Nephron progenitor cell (in vitro differentiated cells): ENCODE measurements at regions not wholly inside any gene's neighbourhood (a gene's known extent, or its start where the extent isn't known, plus 50 kb on each side); places are given as distances from the start of the nearest gene placed in this dataset.

Experiments used
- DNase-seq: peaks from one replicate; pipeline ENCODE4 v3.0.0; 2021
- H3K27ac Mint-ChIP-seq: 2 replicates; pipeline ENCODE4 v1.8.0; 2021; ENCODE audit warnings: mild to moderate bottlenecking, moderate library complexity, mixed read lengths
- H3K27me3 Mint-ChIP-seq: 2 replicates; pipeline ENCODE4 v1.8.0; 2021; ENCODE audit warnings: mild to moderate bottlenecking, low read depth, mixed read lengths; ENCODE audit not compliant: poor library complexity
- H3K36me3 Mint-ChIP-seq: 2 replicates; pipeline ENCODE4 v1.8.0; 2021; ENCODE audit warnings: low read depth, mixed read lengths
- H3K4me1 Mint-ChIP-seq: 2 replicates; pipeline ENCODE4 v1.8.0; 2021; ENCODE audit warnings: mixed read lengths
- H3K4me3 Mint-ChIP-seq: 2 replicates; pipeline ENCODE4 v1.8.0; 2021; ENCODE audit warnings: mild to moderate bottlenecking, moderate library complexity, mixed read lengths
- H3K9me3 Mint-ChIP-seq: 2 replicates; pipeline ENCODE4 v1.8.0; 2021; ENCODE audit warnings: mild to moderate bottlenecking, moderate library complexity, mixed read lengths
- TF ChIP-seq, protein P1 (sequence below): fragments of 200-600 bp; sonication (generic); IDR thresholded peaks from 2 replicates; pipeline ENCODE4 v1.5.0; 2021; ENCODE audit warnings: antibody characterized with exemption

DNA sequence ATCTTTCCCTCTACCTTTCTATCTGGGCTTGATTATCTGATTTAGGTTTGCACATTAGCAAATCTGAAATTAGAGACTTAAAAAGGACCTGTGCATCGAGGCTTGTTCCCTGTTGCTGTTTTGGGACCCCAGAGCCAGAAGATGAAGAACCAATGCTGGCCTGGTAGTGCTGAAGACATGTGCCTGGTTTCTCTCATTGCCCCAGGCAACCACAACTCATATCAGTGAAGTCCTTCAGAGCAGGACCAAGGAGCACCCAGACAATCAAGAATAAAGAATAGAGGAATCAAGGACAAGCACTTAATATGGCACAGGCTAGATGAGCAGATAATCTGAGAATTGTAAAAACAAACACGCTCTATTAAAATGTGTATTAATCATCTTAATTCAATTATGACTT is 362.7 kb downstream of the DMRTA1 start:
- Mint-ChIP-seq H3K36me3 (no peaks in the 10 kb centered on the region), H3K27ac (no peak overlapping the region), H3K4me1 (no peaks in the 10 kb centered on the region), H3K27me3 (no peaks in the 10 kb centered on the region), H3K9me3 (no peaks in the 10 kb centered on the region), H3K4me3 (no peak overlapping the region)
- TF ChIP-seq, protein P1, sequence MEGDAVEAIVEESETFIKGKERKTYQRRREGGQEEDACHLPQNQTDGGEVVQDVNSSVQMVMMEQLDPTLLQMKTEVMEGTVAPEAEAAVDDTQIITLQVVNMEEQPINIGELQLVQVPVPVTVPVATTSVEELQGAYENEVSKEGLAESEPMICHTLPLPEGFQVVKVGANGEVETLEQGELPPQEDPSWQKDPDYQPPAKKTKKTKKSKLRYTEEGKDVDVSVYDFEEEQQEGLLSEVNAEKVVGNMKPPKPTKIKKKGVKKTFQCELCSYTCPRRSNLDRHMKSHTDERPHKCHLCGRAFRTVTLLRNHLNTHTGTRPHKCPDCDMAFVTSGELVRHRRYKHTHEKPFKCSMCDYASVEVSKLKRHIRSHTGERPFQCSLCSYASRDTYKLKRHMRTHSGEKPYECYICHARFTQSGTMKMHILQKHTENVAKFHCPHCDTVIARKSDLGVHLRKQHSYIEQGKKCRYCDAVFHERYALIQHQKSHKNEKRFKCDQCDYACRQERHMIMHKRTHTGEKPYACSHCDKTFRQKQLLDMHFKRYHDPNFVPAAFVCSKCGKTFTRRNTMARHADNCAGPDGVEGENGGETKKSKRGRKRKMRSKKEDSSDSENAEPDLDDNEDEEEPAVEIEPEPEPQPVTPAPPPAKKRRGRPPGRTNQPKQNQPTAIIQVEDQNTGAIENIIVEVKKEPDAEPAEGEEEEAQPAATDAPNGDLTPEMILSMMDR, result no peak
- DNase-seq, result no peak

DNA sequence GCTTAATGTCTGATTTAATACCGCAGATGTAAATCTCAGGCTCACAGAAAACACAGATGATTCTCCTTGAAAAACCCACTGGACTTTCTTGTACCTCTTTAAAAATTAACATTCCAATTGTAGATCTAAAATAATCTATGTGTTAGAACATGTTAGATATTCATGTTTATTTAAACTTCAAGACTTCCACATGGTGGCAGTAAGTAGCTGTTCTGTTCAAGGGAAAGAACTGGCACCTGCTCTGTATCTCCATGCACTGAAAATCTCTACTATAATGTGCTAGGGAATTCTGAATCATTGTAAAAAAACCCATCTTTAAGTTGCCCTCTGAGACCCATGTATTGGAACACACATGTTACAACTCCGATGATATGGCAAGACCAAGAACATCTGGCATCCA is 366.9 kb downstream of the DMRTA1 start:
- H3K27ac Mint-ChIP-seq, result no peak overlapping the region
- DNase-seq, result no peak
- H3K4me3 Mint-ChIP-seq, result no peak overlapping the region
- H3K4me1 Mint-ChIP-seq, result no peaks in the 10 kb centered on the region
- TF ChIP-seq, protein P1, result peak; percentile 22
- no peaks in the 10 kb centered on the region for H3K9me3 Mint-ChIP-seq
- peaks cover 3% of the 10 kb centered on the region for H3K27me3 Mint-ChIP-seq
- no peaks in the 10 kb centered on the region for H3K36me3 Mint-ChIP-seq

DNA sequence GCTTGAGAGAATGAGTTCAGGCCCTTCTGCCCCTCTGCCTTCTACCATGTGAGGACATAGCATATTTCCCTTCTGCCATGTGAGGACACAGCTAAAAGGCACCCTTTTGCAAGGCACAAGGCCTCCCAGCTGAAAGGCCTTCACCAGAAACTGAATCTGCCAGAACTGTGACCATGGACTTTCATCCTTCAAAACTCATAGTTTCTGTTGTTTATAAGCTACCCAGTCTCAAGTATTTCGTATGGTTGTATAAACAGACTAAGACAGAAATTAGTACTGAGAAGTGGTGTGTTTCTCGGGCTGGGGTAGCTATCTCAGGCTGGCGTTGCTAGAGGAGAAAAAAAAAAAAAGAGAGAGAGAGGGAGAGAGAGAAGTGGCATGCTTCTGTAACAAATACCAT is 368.6 kb downstream of the DMRTA1 start:
- DNase-seq, result no peak
- TF ChIP-seq, protein P1, result no peak
- H3K4me1 Mint-ChIP-seq, result no peaks in the 10 kb centered on the region
- H3K4me3 Mint-ChIP-seq, result no peak overlapping the region
- no peaks in the 10 kb centered on the region for H3K36me3 Mint-ChIP-seq
- no peaks in the 10 kb centered on the region for H3K9me3 Mint-ChIP-seq
- H3K27me3 Mint-ChIP-seq, result peaks cover 3% of the 10 kb centered on the region
- no peak overlapping the region for H3K27ac Mint-ChIP-seq

DNA sequence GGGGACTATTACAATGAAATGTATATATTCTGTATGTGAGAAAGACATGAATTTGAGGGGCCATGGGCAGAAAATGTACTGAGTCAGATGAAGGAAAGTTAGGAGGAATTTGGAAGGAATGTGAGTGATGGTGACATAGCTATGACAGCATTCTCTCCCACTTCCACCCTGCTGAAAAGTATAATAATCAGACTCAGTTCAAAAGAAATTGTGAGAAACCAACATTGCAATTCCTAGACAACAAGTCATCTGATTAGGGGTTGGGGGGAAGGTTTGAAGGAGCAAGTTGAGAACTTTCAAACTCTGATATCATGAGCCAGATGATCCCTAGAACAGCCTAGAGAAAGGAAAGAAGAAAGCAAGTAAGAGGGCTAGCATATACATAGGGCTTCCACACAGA is 370.6 kb downstream of the DMRTA1 start:
- DNase-seq, result no peak
- Mint-ChIP-seq H3K4me1 (no peaks in the 10 kb centered on the region), H3K36me3 (no peaks in the 10 kb centered on the region), H3K4me3 (no peak overlapping the region), H3K27me3 (peaks cover 3% of the 10 kb centered on the region), H3K9me3 (no peaks in the 10 kb centered on the region), H3K27ac (no peak overlapping the region)
- TF ChIP-seq, protein P1, result no peak

DNA sequence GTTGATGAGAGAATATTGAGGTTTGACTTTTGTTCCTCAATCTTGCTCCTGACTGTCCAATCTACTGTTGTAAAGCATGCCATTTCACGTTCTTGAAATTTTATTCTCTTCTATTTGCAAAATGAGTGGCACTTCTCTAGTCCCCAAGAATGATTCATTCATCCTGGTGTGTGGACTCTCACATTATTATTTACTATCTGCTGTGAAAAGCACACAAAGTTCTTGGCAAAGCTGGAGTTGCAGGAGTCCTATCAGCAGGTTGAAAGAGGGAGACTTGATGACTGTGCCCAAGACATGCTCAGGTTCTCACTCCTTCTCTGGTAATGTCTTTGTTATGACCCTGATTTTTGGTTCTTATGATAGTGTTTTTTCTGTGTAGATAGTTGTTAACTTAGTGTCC is 382.6 kb downstream of the DMRTA1 start:
- TF ChIP-seq, protein P1, result no peak
- Mint-ChIP-seq H3K27ac (no peak overlapping the region), H3K4me3 (no peak overlapping the region), H3K36me3 (no peaks in the 10 kb centered on the region), H3K4me1 (no peaks in the 10 kb centered on the region), H3K9me3 (peaks cover 5% of the 10 kb centered on the region), H3K27me3 (peaks cover 3% of the 10 kb centered on the region)
- no peak for DNase-seq

DNA sequence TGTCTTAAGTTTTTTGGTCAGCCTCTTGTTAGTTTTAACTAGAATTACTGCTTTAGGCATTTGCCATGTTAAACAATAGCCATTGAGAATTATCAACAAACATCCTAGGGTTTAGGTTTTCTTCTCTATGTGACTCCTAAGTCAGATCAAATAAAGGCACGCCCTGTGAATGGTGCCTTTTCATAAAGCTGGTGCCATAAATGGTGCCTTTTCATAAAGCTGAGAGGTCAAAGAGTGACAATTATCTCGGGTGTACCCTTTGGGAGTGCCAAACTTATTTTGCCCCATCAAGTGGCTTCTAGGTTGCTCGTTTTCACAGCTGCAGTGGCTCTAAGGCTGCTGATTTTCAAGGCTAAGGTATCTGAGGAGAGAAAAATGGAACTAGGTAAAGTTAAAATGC is 391.6 kb downstream of the DMRTA1 start:
- Mint-ChIP-seq H3K27me3 (no peaks in the 10 kb centered on the region), H3K4me3 (no peak overlapping the region), H3K4me1 (no peaks in the 10 kb centered on the region), H3K27ac (no peak overlapping the region), H3K9me3 (no peaks in the 10 kb centered on the region), H3K36me3 (no peaks in the 10 kb centered on the region)
- TF ChIP-seq, protein P1, result no peak
- DNase-seq, result no peak
